ENCODE measurements at regions not wholly inside any gene's neighbourhood (a gene's known extent, or its start where the extent isn't known, plus 50 kb on each side); places are given as distances from the start of the nearest gene placed in this dataset.

- Histone ChIP-seq H3K27ac (ENCODE audit: low read length) (no peak overlapping the region), H3K9me3 (ENCODE audit: insufficient read depth, low read depth, low read length) (no peaks in the 10 kb centered on the region), H3K36me3 (ENCODE audit: insufficient read depth, low read depth, low read length) (no peaks in the 10 kb centered on the region), H3K27me3 (ENCODE audit: insufficient read depth, low read length) (no peaks in the 10 kb centered on the region), H3K9ac (ENCODE audit: low read depth, low read length) (no peak overlapping the region), H3K4me3 (ENCODE audit: low read length) (no peak overlapping the region), H3K4me1 (ENCODE audit: insufficient read depth, low read length) (peaks cover 3% of the 10 kb centered on the region; the same call in 1 of the 2 replicates)
Observed at GRCh38 chr2:239629926-239630617, 229.3 kb upstream of the HDAC4 start.

- Histone ChIP-seq H3K9ac (ENCODE audit: low read depth, low read length) (no peak overlapping the region), H3K4me1 (ENCODE audit: insufficient read depth, low read length) (peaks cover 3% of the 10 kb centered on the region; the same call in 1 of the 2 replicates), H3K9me3 (ENCODE audit: insufficient read depth, low read depth, low read length) (no peaks in the 10 kb centered on the region), H3K36me3 (ENCODE audit: insufficient read depth, low read depth, low read length) (no peaks in the 10 kb centered on the region), H3K4me3 (ENCODE audit: low read length) (no peak overlapping the region), H3K27me3 (ENCODE audit: insufficient read depth, low read length) (no peaks in the 10 kb centered on the region), H3K27ac (ENCODE audit: low read length) (no peak overlapping the region)
Observed at GRCh38 chr2:239626961-239627592, 226.3 kb upstream of the HDAC4 start.

- no peaks in the 10 kb centered on the region for H3K9me3 ChIP-seq (ENCODE audit: insufficient read depth, low read depth, low read length)
- no peak overlapping the region for H3K4me3 ChIP-seq (ENCODE audit: low read length)
- no peaks in the 10 kb centered on the region for H3K27me3 ChIP-seq (ENCODE audit: insufficient read depth, low read length)
- H3K27ac ChIP-seq (ENCODE audit: low read length) = no peak overlapping the region
- H3K9ac ChIP-seq (ENCODE audit: low read depth, low read length) = no peak overlapping the region
- peaks cover 3% of the 10 kb centered on the region; the same call in 1 of the 2 replicates for H3K4me1 ChIP-seq (ENCODE audit: insufficient read depth, low read length)
- no peaks in the 10 kb centered on the region for H3K36me3 ChIP-seq (ENCODE audit: insufficient read depth, low read depth, low read length)
Observed at GRCh38 chr2:239625971-239626734, 225.3 kb upstream of the HDAC4 start.

- Histone ChIP-seq H3K4me1 (ENCODE audit: insufficient read depth, low read length) (peaks cover 3% of the 10 kb centered on the region; the same call in 1 of the 2 replicates), H3K9ac (ENCODE audit: low read depth, low read length) (no peak overlapping the region), H3K4me3 (ENCODE audit: low read length) (no peak overlapping the region), H3K9me3 (ENCODE audit: insufficient read depth, low read depth, low read length) (no peaks in the 10 kb centered on the region), H3K36me3 (ENCODE audit: insufficient read depth, low read depth, low read length) (no peaks in the 10 kb centered on the region), H3K27me3 (ENCODE audit: insufficient read depth, low read length) (no peaks in the 10 kb centered on the region), H3K27ac (ENCODE audit: low read length) (no peak overlapping the region)
Observed at GRCh38 chr2:239625156-239625845, 224.5 kb upstream of the HDAC4 start.

GRCh38 chr2:239621611-239622010 lies 220.8 kb upstream of the HDAC4 start:
- Histone ChIP-seq H3K27ac (ENCODE audit: low read length) (no peak overlapping the region), H3K27me3 (ENCODE audit: insufficient read depth, low read length) (no peaks in the 10 kb centered on the region), H3K36me3 (ENCODE audit: insufficient read depth, low read depth, low read length) (no peaks in the 10 kb centered on the region), H3K4me1 (ENCODE audit: insufficient read depth, low read length) (no peaks in the 10 kb centered on the region), H3K4me3 (ENCODE audit: low read length) (no peak overlapping the region), H3K9ac (ENCODE audit: low read depth, low read length) (no peak overlapping the region), H3K9me3 (ENCODE audit: insufficient read depth, low read depth, low read length) (peaks cover 6% of the 10 kb centered on the region; the same call in 1 of the 2 replicates)

DNA sequence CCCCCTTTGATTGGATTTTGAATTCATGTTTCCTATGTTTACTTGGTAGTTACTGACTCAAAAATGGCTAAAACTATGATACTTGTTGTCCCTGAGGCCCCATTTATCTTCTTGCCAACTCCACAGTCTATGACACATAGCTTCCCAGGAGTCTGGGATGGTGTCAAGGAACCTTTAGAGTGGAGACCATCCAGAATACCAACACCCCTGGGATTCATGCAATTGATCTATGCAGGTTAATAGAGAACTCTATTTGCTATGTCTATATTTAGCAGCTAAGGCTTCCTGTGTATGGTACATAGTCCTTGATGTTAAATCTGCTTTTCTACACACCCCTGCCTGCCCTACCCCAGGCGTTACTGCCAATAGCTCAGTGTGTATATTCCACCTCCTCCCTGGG lies 218.5 kb upstream of the HDAC4 start:
- H3K9ac ChIP-seq (ENCODE audit: low read depth, low read length) = no peak overlapping the region
- no peak overlapping the region for H3K4me3 ChIP-seq (ENCODE audit: low read length)
- no peaks in the 10 kb centered on the region for H3K4me1 ChIP-seq (ENCODE audit: insufficient read depth, low read length)
- no peak overlapping the region for H3K27ac ChIP-seq (ENCODE audit: low read length)
- peaks cover 9% of the 10 kb centered on the region; the same call in 1 of the 2 replicates for H3K9me3 ChIP-seq (ENCODE audit: insufficient read depth, low read depth, low read length)
- no peaks in the 10 kb centered on the region for H3K27me3 ChIP-seq (ENCODE audit: insufficient read depth, low read length)
- no peaks in the 10 kb centered on the region for H3K36me3 ChIP-seq (ENCODE audit: insufficient read depth, low read depth, low read length)

DNA sequence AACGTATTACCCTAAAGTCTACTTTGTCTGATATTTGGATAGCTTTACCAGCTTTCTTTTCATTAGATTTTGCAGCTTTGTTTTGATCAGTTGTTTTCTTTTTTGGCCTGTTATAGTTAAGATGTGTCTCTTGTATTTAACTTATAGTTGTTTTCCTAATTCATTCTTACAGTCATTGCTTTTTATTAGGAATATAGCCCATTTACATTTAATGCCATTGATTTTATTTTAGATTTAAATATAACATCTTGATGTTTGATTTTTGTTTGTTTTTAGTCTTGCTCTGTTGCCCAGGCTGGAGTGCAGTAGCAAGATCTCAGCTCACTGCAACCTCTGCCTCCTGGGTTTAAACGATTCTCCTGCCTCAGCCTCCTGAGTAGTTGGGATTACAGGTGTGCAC lies 215.9 kb upstream of the HDAC4 start:
- Histone ChIP-seq H3K27me3 (ENCODE audit: insufficient read depth, low read length) (no peaks in the 10 kb centered on the region), H3K4me1 (ENCODE audit: insufficient read depth, low read length) (no peaks in the 10 kb centered on the region), H3K36me3 (ENCODE audit: insufficient read depth, low read depth, low read length) (no peaks in the 10 kb centered on the region), H3K9me3 (ENCODE audit: insufficient read depth, low read depth, low read length) (peaks cover 9% of the 10 kb centered on the region; the same call in 1 of the 2 replicates), H3K27ac (ENCODE audit: low read length) (no peak overlapping the region), H3K4me3 (ENCODE audit: low read length) (no peak overlapping the region), H3K9ac (ENCODE audit: low read depth, low read length) (no peak overlapping the region)

DNA sequence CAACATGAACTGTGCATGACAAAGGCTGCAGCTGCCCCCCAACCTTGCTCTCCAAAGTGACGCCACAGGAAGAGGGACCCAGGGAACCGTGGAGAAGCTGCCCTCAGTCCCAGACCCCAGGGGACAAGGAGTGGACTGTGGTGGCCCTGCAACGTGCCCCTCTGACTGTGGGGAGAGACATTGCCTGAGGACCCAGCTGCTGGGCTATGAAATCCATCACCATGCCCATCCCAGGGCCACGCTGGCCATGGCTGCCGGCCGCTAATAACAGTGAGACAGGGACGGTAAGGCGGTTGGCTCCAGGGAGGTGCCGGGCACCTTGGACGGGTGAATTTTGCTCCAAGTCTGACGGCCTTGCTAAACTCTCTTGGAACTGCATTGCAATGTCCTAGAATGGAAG lies 211.3 kb upstream of the HDAC4 start:
- H3K9ac ChIP-seq (ENCODE audit: low read depth, low read length) = no peak overlapping the region
- no peaks in the 10 kb centered on the region for H3K4me1 ChIP-seq (ENCODE audit: insufficient read depth, low read length)
- H3K27me3 ChIP-seq (ENCODE audit: insufficient read depth, low read length) = no peaks in the 10 kb centered on the region
- no peak overlapping the region for H3K4me3 ChIP-seq (ENCODE audit: low read length)
- H3K27ac ChIP-seq (ENCODE audit: low read length) = no peak overlapping the region
- no peaks in the 10 kb centered on the region for H3K36me3 ChIP-seq (ENCODE audit: insufficient read depth, low read depth, low read length)
- peaks cover 3% of the 10 kb centered on the region; the same call in 1 of the 2 replicates for H3K9me3 ChIP-seq (ENCODE audit: insufficient read depth, low read depth, low read length)

DNA sequence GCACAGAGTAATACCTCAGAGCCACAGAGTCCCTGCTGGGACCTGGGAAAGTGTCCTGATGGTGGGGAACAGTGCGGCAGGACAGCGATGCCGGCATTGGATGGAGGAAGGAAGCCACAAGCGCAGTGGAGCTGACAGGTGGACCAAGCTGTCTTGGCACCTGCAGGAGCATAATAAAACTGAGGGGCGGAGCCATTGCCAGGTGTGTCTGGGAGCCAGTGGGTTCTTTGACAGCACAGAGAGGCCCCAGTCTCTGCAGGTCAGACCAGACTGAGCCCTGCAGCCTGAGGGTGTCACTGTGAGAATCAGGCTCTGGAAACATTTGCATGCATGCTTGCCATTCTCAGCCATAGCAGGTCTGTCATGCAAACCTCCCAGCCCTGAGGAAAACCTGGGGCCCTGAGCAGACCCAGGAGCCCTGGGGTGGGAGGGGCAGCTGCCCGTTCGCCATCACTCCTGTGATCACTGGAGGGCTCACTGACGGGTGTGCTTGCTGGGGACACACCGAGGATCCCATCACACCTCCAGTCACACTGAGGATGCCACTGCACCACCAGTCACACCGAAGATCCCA lies 210.5 kb upstream of the HDAC4 start:
- no peaks in the 10 kb centered on the region for H3K27me3 ChIP-seq (ENCODE audit: insufficient read depth, low read length)
- no peaks in the 10 kb centered on the region for H3K9me3 ChIP-seq (ENCODE audit: insufficient read depth, low read depth, low read length)
- H3K9ac ChIP-seq (ENCODE audit: low read depth, low read length) = no peak overlapping the region
- no peak overlapping the region for H3K27ac ChIP-seq (ENCODE audit: low read length)
- no peaks in the 10 kb centered on the region for H3K4me1 ChIP-seq (ENCODE audit: insufficient read depth, low read length)
- no peak overlapping the region for H3K4me3 ChIP-seq (ENCODE audit: low read length)
- H3K36me3 ChIP-seq (ENCODE audit: insufficient read depth, low read depth, low read length) = no peaks in the 10 kb centered on the region

GRCh38 chr2:239610457-239611221 lies 209.8 kb upstream of the HDAC4 start:
- Histone ChIP-seq H3K4me1 (ENCODE audit: insufficient read depth, low read length) (no peaks in the 10 kb centered on the region), H3K36me3 (ENCODE audit: insufficient read depth, low read depth, low read length) (no peaks in the 10 kb centered on the region), H3K27me3 (ENCODE audit: insufficient read depth, low read length) (no peaks in the 10 kb centered on the region), H3K27ac (ENCODE audit: low read length) (no peak overlapping the region), H3K4me3 (ENCODE audit: low read length) (no peak overlapping the region), H3K9me3 (ENCODE audit: insufficient read depth, low read depth, low read length) (no peaks in the 10 kb centered on the region), H3K9ac (ENCODE audit: low read depth, low read length) (no peak overlapping the region)

Measured in iPS-20b (cell line).